ENCODE measurements at regions not wholly inside any gene's neighbourhood (a gene's known extent, or its start where the extent isn't known, plus 50 kb on each side); places are given as distances from the start of the nearest gene placed in this dataset.

GRCh38 chr2:34985474-34985873 lies 1370.1 kb upstream of the CRIM1 start:
- no peak for TF ChIP-seq CTCF (conservative IDR thresholded peaks at IDR 0.05)

GRCh38 chr2:34980689-34981088 lies 1374.9 kb upstream of the CRIM1 start:
- H3K4me1 Mint-ChIP-seq (ENCODE audit: unreplicated experiment): no peaks in the 10 kb centered on the region
- no peaks in the 10 kb centered on the region for H3K27me3 Mint-ChIP-seq
- TF ChIP-seq CTCF (conservative IDR thresholded peaks at IDR 0.05): no peak
- no peak overlapping the region for H3K27ac Mint-ChIP-seq
- no peaks in the 10 kb centered on the region for H3K9me3 Mint-ChIP-seq
- H3K4me3 Mint-ChIP-seq: no peak overlapping the region
- H3K36me3 Mint-ChIP-seq: no peaks in the 10 kb centered on the region
- DNase-seq (ENCODE audit: extremely low spot score, unreplicated experiment): no peak

More at GRCh38 chr2:34985474-34985873, 1370.1 kb upstream of the CRIM1 start:
- no peaks in the 10 kb centered on the region for H3K9me3 Mint-ChIP-seq
- no peaks in the 10 kb centered on the region for H3K27me3 Mint-ChIP-seq
- no peaks in the 10 kb centered on the region for H3K36me3 Mint-ChIP-seq
- no peak for DNase-seq (ENCODE audit: extremely low spot score, unreplicated experiment)
- no peak overlapping the region for H3K4me3 Mint-ChIP-seq
- no peaks in the 10 kb centered on the region for H3K4me1 Mint-ChIP-seq (ENCODE audit: unreplicated experiment)
- H3K27ac Mint-ChIP-seq: no peak overlapping the region

- DNase-seq (ENCODE audit: extremely low spot score, unreplicated experiment): no peak
- H3K27me3 Mint-ChIP-seq: no peaks in the 10 kb centered on the region
- TF ChIP-seq CTCF (conservative IDR thresholded peaks at IDR 0.05): no peak
- no peaks in the 10 kb centered on the region for H3K4me1 Mint-ChIP-seq (ENCODE audit: unreplicated experiment)
- H3K36me3 Mint-ChIP-seq: no peaks in the 10 kb centered on the region
- H3K4me3 Mint-ChIP-seq: no peak overlapping the region
- no peak overlapping the region for H3K27ac Mint-ChIP-seq
- no peaks in the 10 kb centered on the region for H3K9me3 Mint-ChIP-seq
Observed at GRCh38 chr2:34979148-34979547, 1376.4 kb upstream of the CRIM1 start.

GRCh38 chr2:34961822-34962221 lies 1362.7 kb upstream of the FAM98A start:
- Mint-ChIP-seq H3K36me3 (no peaks in the 10 kb centered on the region), H3K27me3 (no peaks in the 10 kb centered on the region), H3K4me1 (ENCODE audit: unreplicated experiment) (no peaks in the 10 kb centered on the region)

GRCh38 chr2:34954758-34955157 lies 1355.7 kb upstream of the FAM98A start:
- TF ChIP-seq CTCF (conservative IDR thresholded peaks at IDR 0.05): no peak
- no peaks in the 10 kb centered on the region for H3K9me3 Mint-ChIP-seq
- H3K36me3 Mint-ChIP-seq: no peaks in the 10 kb centered on the region
- no peaks in the 10 kb centered on the region for H3K27me3 Mint-ChIP-seq
- H3K27ac Mint-ChIP-seq: no peak overlapping the region
- no peaks in the 10 kb centered on the region for H3K4me1 Mint-ChIP-seq (ENCODE audit: unreplicated experiment)
- no peak overlapping the region for H3K4me3 Mint-ChIP-seq
- DNase-seq (ENCODE audit: extremely low spot score, unreplicated experiment): no peak

More at GRCh38 chr2:34961822-34962221, 1362.7 kb upstream of the FAM98A start:
- no peak for DNase-seq (ENCODE audit: extremely low spot score, unreplicated experiment)
- Mint-ChIP-seq H3K4me3 (no peak overlapping the region), H3K9me3 (no peaks in the 10 kb centered on the region), H3K27ac (no peak overlapping the region)
- no peak for TF ChIP-seq CTCF (conservative IDR thresholded peaks at IDR 0.05)

- Mint-ChIP-seq H3K27ac (no peak overlapping the region), H3K9me3 (no peaks in the 10 kb centered on the region), H3K27me3 (no peaks in the 10 kb centered on the region), H3K4me1 (ENCODE audit: unreplicated experiment) (no peaks in the 10 kb centered on the region), H3K36me3 (no peaks in the 10 kb centered on the region), H3K4me3 (no peak overlapping the region)
- TF ChIP-seq CTCF (conservative IDR thresholded peaks at IDR 0.05): no peak
- no peak for DNase-seq (ENCODE audit: extremely low spot score, unreplicated experiment)
Observed at GRCh38 chr2:34950797-34951196, 1351.7 kb upstream of the FAM98A start.
